NT2/D1 (cell line): ENCODE measurements at regions not wholly inside any gene's neighbourhood (a gene's known extent, or its start where the extent isn't known, plus 50 kb on each side); places are given as distances from the start of the nearest gene placed in this dataset.

Source experiments
- DNase-seq: peaks from one replicate; pipeline ENCODE4 v3.0.0-alpha.2; 2011; ENCODE audit warnings: low read depth, low spot score
- H3K27me3 ChIP-seq: 2 replicates; pipeline ENCODE4 v1.6.0; 2011; ENCODE audit warnings: mild to moderate bottlenecking; ENCODE audit not compliant: insufficient read length, insufficient read depth
- H3K36me3 ChIP-seq: 2 replicates; pipeline ENCODE4 v1.6.1; 2011; ENCODE audit warnings: mild to moderate bottlenecking, low read length, mixed read lengths; ENCODE audit not compliant: insufficient read depth, insufficient read length
- H3K4me1 ChIP-seq: 2 replicates; pipeline ENCODE4 v1.5.1; 2011; ENCODE audit not compliant: insufficient read depth, insufficient read length
- H3K4me3 ChIP-seq: 2 replicates; pipeline ENCODE4 v1.5.1; 2011; ENCODE audit warnings: low read depth; ENCODE audit not compliant: insufficient read length
- H3K9ac ChIP-seq: 2 replicates; pipeline ENCODE4 v1.6.0; 2011; ENCODE audit warnings: low read depth; ENCODE audit not compliant: insufficient read length
- H3K9me3 ChIP-seq: 2 replicates; pipeline ENCODE4 v1.5.1; 2011; ENCODE audit warnings: mild to moderate bottlenecking, low read length; ENCODE audit not compliant: insufficient read depth
- SUZ12 ChIP-seq: IDR thresholded peaks from 2 replicates; pipeline ENCODE4 v1.6.1; 2011; ENCODE audit not compliant: insufficient read length, insufficient read depth; ENCODE audit errors: extremely low read depth
- YY1 ChIP-seq: IDR thresholded peaks from 2 replicates; pipeline ENCODE4 v1.6.1; 2011; ENCODE audit not compliant: insufficient read length, insufficient read depth
- ZNF274 ChIP-seq: IDR thresholded peaks from 2 replicates; pipeline ENCODE4 v1.6.1; 2011; ENCODE audit warnings: mild to moderate bottlenecking, low read depth, low read length

DNA sequence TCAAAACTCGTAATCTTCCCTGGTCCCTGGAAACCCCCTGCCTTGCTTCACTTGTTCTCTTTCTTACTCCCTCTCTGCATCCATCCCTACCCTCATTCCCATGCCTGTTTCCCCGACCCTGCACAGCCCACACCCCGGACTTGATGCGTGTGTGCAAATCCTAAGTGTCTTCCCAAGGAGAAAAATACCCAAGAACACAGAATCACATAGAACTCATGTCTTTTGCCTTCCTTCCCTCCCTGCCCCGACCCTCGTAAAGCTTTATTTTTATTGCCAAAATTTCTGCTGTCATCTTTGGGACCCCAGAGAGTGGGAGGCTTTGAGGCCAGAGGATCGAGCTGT is 169.6 kb upstream of the PMEPA1 start:
- TF ChIP-seq SUZ12 (no peak), YY1 (no peak), ZNF274 (no peak)
- H3K4me1 ChIP-seq: no peaks in the 10 kb centered on the region
- H3K27me3 ChIP-seq: no peaks in the 10 kb centered on the region
- no peak for DNase-seq
- H3K9me3 ChIP-seq: no peaks in the 10 kb centered on the region
- H3K4me3 ChIP-seq: no peak overlapping the region
- no peak overlapping the region for H3K9ac ChIP-seq
- H3K36me3 ChIP-seq: no peaks in the 10 kb centered on the region

DNA sequence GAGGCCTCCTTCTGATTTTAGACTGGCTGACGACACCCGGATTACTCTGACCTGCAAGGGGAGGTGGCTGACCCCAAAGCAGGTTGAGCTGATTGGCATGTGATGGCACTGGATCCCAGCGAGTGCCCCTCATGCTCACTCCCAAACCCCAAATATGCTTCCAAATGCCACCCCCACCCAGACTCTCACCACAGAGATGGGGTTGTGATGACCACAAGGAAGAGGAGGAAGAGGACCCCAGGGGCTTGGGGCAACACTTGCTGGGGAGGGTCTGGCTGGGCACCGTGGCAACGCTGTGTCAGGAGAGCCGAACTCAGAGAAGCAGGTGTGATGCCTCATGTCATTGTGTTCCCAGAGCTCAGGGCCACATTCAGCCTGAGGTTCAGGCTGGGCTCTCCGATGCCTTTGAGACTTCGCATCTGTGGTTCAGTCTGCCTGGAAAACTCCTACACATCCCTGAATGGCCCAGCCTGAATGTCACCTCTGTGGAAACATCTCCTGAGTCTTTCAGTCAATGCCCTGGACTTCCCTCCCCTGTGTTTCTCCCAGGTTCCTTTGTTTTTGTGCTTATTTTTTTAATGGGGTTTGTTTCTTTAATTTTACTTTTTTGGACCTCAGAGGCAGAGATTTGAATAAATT is 169.1 kb upstream of the PMEPA1 start:
- no peaks in the 10 kb centered on the region for H3K4me1 ChIP-seq
- H3K9me3 ChIP-seq: no peaks in the 10 kb centered on the region
- H3K9ac ChIP-seq: no peak overlapping the region
- H3K4me3 ChIP-seq: no peak overlapping the region
- no peaks in the 10 kb centered on the region for H3K27me3 ChIP-seq
- TF ChIP-seq SUZ12: no peak
- TF ChIP-seq ZNF274: no peak
- no peak for TF ChIP-seq YY1
- no peaks in the 10 kb centered on the region for H3K36me3 ChIP-seq
- no peak for DNase-seq

- Histone ChIP-seq H3K9me3 (no peaks in the 10 kb centered on the region), H3K36me3 (no peaks in the 10 kb centered on the region), H3K4me1 (no peaks in the 10 kb centered on the region), H3K9ac (no peak overlapping the region), H3K27me3 (no peaks in the 10 kb centered on the region), H3K4me3 (no peak overlapping the region)
- TF ChIP-seq ZNF274 (no peak), YY1 (no peak), SUZ12 (no peak)
- no peak for DNase-seq
Measured at GRCh38 chr20:57877995-57878394, 168.2 kb upstream of the PMEPA1 start.

DNA sequence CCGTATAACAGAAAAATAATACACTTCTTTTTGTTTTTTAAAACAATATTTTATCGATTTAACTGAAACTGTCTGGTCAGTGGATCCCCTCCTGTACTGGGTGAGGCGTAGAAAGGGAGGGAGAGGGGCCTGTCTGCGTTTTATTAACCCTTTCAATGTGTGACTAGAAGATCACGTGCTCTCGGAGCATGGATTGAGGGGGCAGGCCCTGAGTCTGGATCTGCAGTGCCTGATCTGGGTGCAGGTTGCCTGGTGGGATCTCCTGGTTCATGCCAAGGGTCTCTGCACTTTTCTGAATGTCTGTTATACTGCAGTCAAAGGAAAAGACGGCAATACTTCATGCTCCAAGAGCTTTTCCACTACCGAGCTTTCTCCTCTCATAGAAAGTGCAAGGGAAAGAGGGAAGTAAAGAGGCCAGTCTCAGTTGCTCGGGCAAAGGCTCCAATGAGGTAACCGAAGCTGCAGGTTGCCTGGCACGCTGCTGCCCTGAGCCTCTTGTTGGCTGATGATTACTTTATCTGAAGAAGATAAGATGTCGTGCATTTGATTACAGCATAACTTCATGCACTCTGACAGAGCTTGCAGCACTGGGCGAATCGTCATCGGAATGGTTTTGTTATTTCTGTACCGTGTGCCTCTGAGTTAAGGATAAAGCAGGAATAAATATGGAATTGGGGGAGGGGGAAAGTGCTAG is 167.5 kb upstream of the PMEPA1 start:
- H3K4me1 ChIP-seq: no peaks in the 10 kb centered on the region
- no peaks in the 10 kb centered on the region for H3K9me3 ChIP-seq
- H3K4me3 ChIP-seq: no peak overlapping the region
- no peak for DNase-seq
- TF ChIP-seq ZNF274 (no peak), YY1 (no peak), SUZ12 (no peak)
- H3K36me3 ChIP-seq: no peaks in the 10 kb centered on the region
- H3K9ac ChIP-seq: no peak overlapping the region
- H3K27me3 ChIP-seq: no peaks in the 10 kb centered on the region

DNA sequence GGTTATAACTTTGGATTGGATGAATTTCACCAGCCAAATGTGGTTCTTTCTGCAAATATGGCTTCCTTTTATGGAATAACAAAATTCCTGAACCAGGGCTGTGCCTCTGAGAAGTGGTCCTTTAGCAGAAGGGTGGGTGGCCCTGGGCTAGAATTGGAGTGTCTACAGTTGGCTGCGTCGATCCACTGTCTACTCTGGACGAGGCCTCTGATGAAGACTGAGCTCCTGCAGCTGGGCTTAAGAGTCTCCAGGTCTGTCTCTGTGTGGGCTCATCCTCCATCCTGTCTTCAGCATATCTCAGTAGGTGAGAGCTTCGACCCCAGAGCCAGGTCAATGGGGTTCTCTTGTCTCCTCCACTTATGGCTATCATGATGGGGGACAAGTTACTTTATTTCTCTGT is 166.3 kb upstream of the PMEPA1 start:
- Histone ChIP-seq H3K36me3 (no peaks in the 10 kb centered on the region), H3K9me3 (no peaks in the 10 kb centered on the region), H3K27me3 (no peaks in the 10 kb centered on the region), H3K9ac (no peak overlapping the region), H3K4me1 (peaks cover under 1% of the 10 kb centered on the region), H3K4me3 (no peak overlapping the region)
- no peak for TF ChIP-seq YY1
- no peak for DNase-seq

DNA sequence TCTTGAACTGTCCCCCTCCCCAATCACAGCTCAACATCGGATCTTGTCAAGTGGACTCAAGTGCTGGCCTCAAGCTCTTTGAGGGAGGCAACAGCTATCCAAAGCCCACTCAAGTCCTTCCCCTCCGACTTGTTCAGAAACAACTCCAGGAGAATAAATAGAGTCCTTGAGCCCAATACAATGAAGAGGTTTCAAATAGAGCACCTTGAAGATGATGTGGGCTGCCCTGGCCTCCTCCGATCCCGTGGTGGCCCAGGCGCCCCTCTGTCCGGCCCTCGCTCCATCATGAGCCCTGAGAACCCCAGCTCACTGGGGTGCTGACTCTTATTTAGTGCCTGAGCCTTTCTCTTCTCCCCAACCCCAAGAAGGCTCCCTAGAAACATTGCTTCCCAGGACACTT is 164.3 kb upstream of the PMEPA1 start:
- no peaks in the 10 kb centered on the region for H3K9me3 ChIP-seq
- DNase-seq: no peak
- H3K27me3 ChIP-seq: peaks cover 2% of the 10 kb centered on the region
- H3K36me3 ChIP-seq: no peaks in the 10 kb centered on the region
- no peak overlapping the region for H3K9ac ChIP-seq
- H3K4me3 ChIP-seq: no peak overlapping the region
- TF ChIP-seq ZNF274 (no peak), YY1 (no peak), SUZ12 (no peak)
- H3K4me1 ChIP-seq: peaks cover 3% of the 10 kb centered on the region

DNA sequence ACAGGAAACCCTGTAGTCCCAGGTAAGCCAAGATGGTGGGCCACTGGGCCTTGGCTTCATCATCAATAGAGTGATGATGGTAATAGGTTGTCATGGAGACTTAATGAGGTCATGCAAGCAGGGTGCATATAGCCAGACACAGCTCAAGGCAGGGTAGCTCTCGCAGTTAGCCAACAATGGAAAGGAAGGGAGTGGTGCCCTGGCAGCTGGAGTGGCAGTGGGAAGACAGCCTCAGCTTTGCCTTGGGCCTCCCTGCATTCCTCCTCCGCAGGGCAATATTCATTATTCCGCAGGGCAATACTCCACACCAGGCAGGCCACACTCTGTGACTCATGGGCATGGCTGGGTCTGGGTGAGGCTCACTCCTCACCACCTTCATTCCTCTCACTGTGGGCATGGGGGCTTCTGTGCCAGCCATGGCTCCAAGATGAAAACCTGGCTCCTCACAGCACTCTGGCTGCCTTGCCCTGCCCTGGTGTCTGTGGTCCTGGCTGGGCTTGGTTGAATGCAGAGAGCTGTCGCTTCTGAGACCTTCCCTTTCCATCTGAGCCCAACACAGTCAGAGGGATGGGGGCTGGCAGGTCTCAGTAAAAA is 163.1 kb upstream of the PMEPA1 start:
- peaks cover 5% of the 10 kb centered on the region for H3K27me3 ChIP-seq
- TF ChIP-seq ZNF274 (no peak), SUZ12 (no peak), YY1 (no peak)

More for the DNA sequence above, 163.1 kb upstream of the PMEPA1 start:
- Histone ChIP-seq H3K4me1 (peaks cover 9% of the 10 kb centered on the region), H3K9me3 (no peaks in the 10 kb centered on the region), H3K9ac (no peak overlapping the region), H3K36me3 (no peaks in the 10 kb centered on the region), H3K4me3 (no peak overlapping the region)
- no peak for DNase-seq
